ENCODE measurements at regions not wholly inside any gene's neighbourhood (a gene's known extent, or its start where the extent isn't known, plus 50 kb on each side); places are given as distances from the start of the nearest gene placed in this dataset.
A peak's percentile ranks its signal among the peaks of the same experiment; 100 is the strongest.

DNA sequence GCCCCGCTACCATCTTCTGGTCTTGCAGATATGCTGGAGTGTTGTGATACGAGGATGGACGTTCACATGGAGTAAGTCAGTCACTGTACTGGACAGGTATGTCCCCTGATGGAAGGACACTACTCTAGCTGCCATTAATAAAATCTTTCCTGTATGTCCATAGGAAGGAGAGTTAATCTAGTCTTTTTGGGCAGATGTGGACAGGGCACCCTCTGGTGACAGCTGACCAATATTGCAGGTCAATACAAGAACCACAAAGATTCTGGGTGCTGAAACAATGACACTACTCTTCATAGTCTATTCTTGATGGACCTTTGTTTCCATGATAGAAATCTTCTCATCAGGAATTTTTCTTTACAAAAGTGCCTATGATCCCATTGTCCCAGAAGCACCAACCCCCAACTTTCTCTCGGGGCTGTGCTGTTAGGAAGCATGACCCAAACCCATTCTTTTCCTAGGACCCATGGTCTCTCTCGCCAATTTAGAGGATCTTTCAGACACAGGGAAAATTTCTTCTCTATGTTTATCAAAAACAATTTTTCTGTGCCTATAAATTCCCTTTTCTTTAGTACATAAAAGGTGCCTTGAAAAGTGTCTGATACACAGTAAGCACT lies 376.9 kb downstream of the DTWD2 start:
- TF ChIP-seq, protein P1, sequence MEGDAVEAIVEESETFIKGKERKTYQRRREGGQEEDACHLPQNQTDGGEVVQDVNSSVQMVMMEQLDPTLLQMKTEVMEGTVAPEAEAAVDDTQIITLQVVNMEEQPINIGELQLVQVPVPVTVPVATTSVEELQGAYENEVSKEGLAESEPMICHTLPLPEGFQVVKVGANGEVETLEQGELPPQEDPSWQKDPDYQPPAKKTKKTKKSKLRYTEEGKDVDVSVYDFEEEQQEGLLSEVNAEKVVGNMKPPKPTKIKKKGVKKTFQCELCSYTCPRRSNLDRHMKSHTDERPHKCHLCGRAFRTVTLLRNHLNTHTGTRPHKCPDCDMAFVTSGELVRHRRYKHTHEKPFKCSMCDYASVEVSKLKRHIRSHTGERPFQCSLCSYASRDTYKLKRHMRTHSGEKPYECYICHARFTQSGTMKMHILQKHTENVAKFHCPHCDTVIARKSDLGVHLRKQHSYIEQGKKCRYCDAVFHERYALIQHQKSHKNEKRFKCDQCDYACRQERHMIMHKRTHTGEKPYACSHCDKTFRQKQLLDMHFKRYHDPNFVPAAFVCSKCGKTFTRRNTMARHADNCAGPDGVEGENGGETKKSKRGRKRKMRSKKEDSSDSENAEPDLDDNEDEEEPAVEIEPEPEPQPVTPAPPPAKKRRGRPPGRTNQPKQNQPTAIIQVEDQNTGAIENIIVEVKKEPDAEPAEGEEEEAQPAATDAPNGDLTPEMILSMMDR (IDR thresholded peaks at IDR 0.05; ENCODE audit: low read depth, low read length, poor library complexity, severe bottlenecking) = peak; percentile 71
- TF ChIP-seq EZH2phosphoT487 (IDR thresholded peaks at IDR 0.05; ENCODE audit: borderline replicate concordance, low read length) = no peak
